SK-N-SH (cell line): ENCODE measurements at regions not wholly inside any gene's neighbourhood (a gene's known extent, or its start where the extent isn't known, plus 50 kb on each side); places are given as distances from the start of the nearest gene placed in this dataset.

Source experiments
- CTCF ChIA-PET: fragments of 300-600, 350-600 bp; formaldehyde crosslinking; extraction: SDS; loops from one replicate; lab custom pipeline; 2021; lab: Yijun Ruan, JAX
- POLR2A ChIA-PET: fragments of 350-600 bp; sonication (Branson Sonifier 250); formaldehyde crosslinking; extraction: SDS; loops from one replicate; lab custom pipeline; 2020; ENCODE audit warnings: antibody characterized with exemption, inconsistent platforms; lab: Yijun Ruan, JAX
- DNase-seq: peaks from one replicate; pipeline ENCODE4 v3.0.0; 2012
- H2AFZ ChIP-seq: fragments of 200-600 bp; sonication (generic); 2 replicates; pipeline ENCODE4 v1.8.1; 2016; ENCODE audit warnings: antibody characterized with exemption, mild to moderate bottlenecking, low read depth
- H3F3A ChIP-seq: fragments of 200-600 bp; sonication (generic); replicated peaks from 2 replicates; pipeline ENCODE3; 2016; ENCODE audit warnings: antibody characterized with exemption, mild to moderate bottlenecking; ENCODE audit not compliant: insufficient read depth
- H3K27ac ChIP-seq, 2 experiments: fragments of 200-500 bp in 1 of 2; fragments of 200-600 bp in 1 of 2; sonication (Bioruptor generic) in 1 of 2; sonication (generic), shearing (Covaris generic) in 1 of 2; 2 replicates each; pipeline versions ENCODE4 v1.5.1 to v1.6.1; 2014 to 2016; ENCODE audit warnings: low read depth in 2 of 2, inconsistent platforms in 1 of 2, low read length in 1 of 2, mild to moderate bottlenecking in 1 of 2, mixed read lengths in 1 of 2
- H3K27me3 ChIP-seq: fragments of 200-600 bp; sonication (generic), shearing (Covaris generic); 2 replicates; pipeline ENCODE4 v1.6.1; 2016; ENCODE audit warnings: mixed run types; ENCODE audit not compliant: insufficient read depth
- H3K36me3 ChIP-seq, 2 experiments: fragments of 200-500 bp in 1 of 2; fragments of 200-600 bp in 1 of 2; sonication (Bioruptor generic) in 1 of 2; sonication (generic) in 1 of 2; replicated peaks in 1 of 2; 2 replicates each; pipeline versions ENCODE3 to v1.5.1; 2014 to 2016; ENCODE audit warnings: low read length in 1 of 2, mild to moderate bottlenecking in 1 of 2; ENCODE audit not compliant: insufficient read depth in 2 of 2, control insufficient read depth in 1 of 2
- H3K4me1 ChIP-seq, 2 experiments: fragments of 200-500 bp in 1 of 2; fragments of 200-600 bp in 1 of 2; sonication (Bioruptor generic) in 1 of 2; sonication (generic), shearing (Covaris generic) in 1 of 2; 2 replicates each; pipeline versions ENCODE4 v1.5.1 to v1.6.1; 2014 to 2016; ENCODE audit warnings: low read depth in 1 of 2, low read length in 1 of 2, mixed run types in 1 of 2; ENCODE audit not compliant: insufficient read depth in 2 of 2, control insufficient read depth in 1 of 2
- H3K4me2 ChIP-seq: fragments of 200-600 bp; sonication (generic), shearing (Covaris generic); 2 replicates; pipeline ENCODE4 v1.6.1; 2017; ENCODE audit warnings: mixed run types
- H3K4me3 ChIP-seq, 2 experiments: fragments of 200-500 bp in 1 of 2; fragments of 200-600 bp in 1 of 2; sonication (Bioruptor generic) in 1 of 2; sonication (generic), shearing (Covaris generic) in 1 of 2; 2 replicates each; pipeline versions ENCODE4 v1.5.1 to v1.8.1; 2014 to 2016; ENCODE audit warnings: low read depth in 2 of 2, inconsistent platforms in 1 of 2, low read length in 1 of 2, mild to moderate bottlenecking in 1 of 2, mixed read lengths in 1 of 2, moderate library complexity in 1 of 2
- H3K79me2 ChIP-seq: fragments of 200-600 bp; sonication (generic); 2 replicates; pipeline ENCODE4 v1.8.1; 2017; ENCODE audit warnings: mild to moderate bottlenecking; ENCODE audit not compliant: insufficient read depth
- H3K9ac ChIP-seq: fragments of 200-600 bp; sonication (generic); 2 replicates; pipeline ENCODE4 v1.6.1; 2017; ENCODE audit warnings: mixed run types
- H3K9me2 ChIP-seq: fragments of 200-600 bp; sonication (generic); 2 replicates; pipeline ENCODE4 v1.6.1; 2017; ENCODE audit warnings: mixed run types
- H3K9me3 ChIP-seq: fragments of 200-600 bp; sonication (generic); 2 replicates; pipeline ENCODE4 v1.6.1; 2017; ENCODE audit warnings: mixed run types, mild to moderate bottlenecking, moderate library complexity
- H4K20me1 ChIP-seq: fragments of 200-600 bp; sonication (generic); 2 replicates; pipeline ENCODE4 v1.6.1; 2017; ENCODE audit warnings: mild to moderate bottlenecking, mixed run types; ENCODE audit not compliant: insufficient read depth
- CTCF ChIP-seq: fragments of 200-600 bp; sonication (generic); IDR thresholded peaks from 2 replicates; pipeline ENCODE4 v1.6.1; 2017; ENCODE audit warnings: antibody characterized with exemption, mild to moderate bottlenecking, moderate library complexity
- ELF1 ChIP-seq: IDR thresholded peaks from 2 replicates; pipeline ENCODE4 v1.4.0; 2012
- EZH2phosphoT487 ChIP-seq: fragments of 200-600 bp; sonication (generic); IDR thresholded peaks from 2 replicates; pipeline ENCODE4 v1.6.1; 2017; ENCODE audit warnings: low read depth, mixed run types, mild to moderate bottlenecking, antibody characterized with exemption, moderate library complexity, borderline replicate concordance
- FOSL2 ChIP-seq: IDR thresholded peaks from 2 replicates; pipeline ENCODE4 v1.4.0; 2012; ENCODE audit warnings: low read depth, mild to moderate bottlenecking, moderate library complexity, borderline replicate concordance
- FOXM1 ChIP-seq: IDR thresholded peaks from 2 replicates; pipeline ENCODE4 v1.4.0; 2012; ENCODE audit warnings: low read depth, mild to moderate bottlenecking
- JUND ChIP-seq: IDR thresholded peaks from 2 replicates; pipeline ENCODE4 v1.4.0; 2012
- MAX ChIP-seq: IDR thresholded peaks from 2 replicates; pipeline ENCODE4 v1.4.0; 2012; ENCODE audit warnings: low read depth
- MEF2A ChIP-seq: IDR thresholded peaks from 2 replicates; pipeline ENCODE4 v1.4.0; 2012; ENCODE audit warnings: low read depth, borderline replicate concordance
- PBX3 ChIP-seq: IDR thresholded peaks from 2 replicates; pipeline ENCODE4; 2012
- RCOR1 ChIP-seq: fragments of 150-350 bp; IDR thresholded peaks from 2 replicates; pipeline ENCODE4 v1.6.1; 2017; ENCODE audit warnings: antibody characterized with exemption, low read length
- RFX5 ChIP-seq: IDR thresholded peaks from 2 replicates; pipeline ENCODE4 v1.6.1; 2012; ENCODE audit warnings: mild to moderate bottlenecking, improper control_type of control experiment, low read length
- RXRA ChIP-seq: IDR thresholded peaks from 2 replicates; pipeline ENCODE4 v1.4.0; 2012; ENCODE audit warnings: low read depth, mild to moderate bottlenecking, borderline replicate concordance
- SMC3 ChIP-seq: IDR thresholded peaks from 2 replicates; pipeline ENCODE4 v1.6.1; 2012; ENCODE audit warnings: low read depth, low read length, improper control_type of control experiment
- TAF1 ChIP-seq: IDR thresholded peaks from 2 replicates; pipeline ENCODE4 v1.6.1; 2012; ENCODE audit warnings: low read depth, mild to moderate bottlenecking, low read length, moderate library complexity, borderline replicate concordance
- YY1 ChIP-seq: IDR thresholded peaks from 2 replicates; pipeline ENCODE4 v1.4.0; 2012; ENCODE audit warnings: low read depth, mild to moderate bottlenecking
- WGBS: methylation state at CpG from one replicate; pipeline ENCODE4 v1.1.6; 2017; ENCODE audit warnings: low lambda C conversion rate; 5-methylcytosine and 5-hydroxymethylcytosine counted together
- TF ChIP-seq, protein P1 (sequence below): IDR thresholded peaks from 2 replicates; pipeline ENCODE4 v1.6.1; 2012; ENCODE audit warnings: mild to moderate bottlenecking, low read depth, low read length, moderate library complexity
- TF ChIP-seq, protein P2 (sequence below): IDR thresholded peaks from 2 replicates; pipeline ENCODE4 v1.4.0; 2012; ENCODE audit warnings: low read depth, borderline replicate concordance

DNA sequence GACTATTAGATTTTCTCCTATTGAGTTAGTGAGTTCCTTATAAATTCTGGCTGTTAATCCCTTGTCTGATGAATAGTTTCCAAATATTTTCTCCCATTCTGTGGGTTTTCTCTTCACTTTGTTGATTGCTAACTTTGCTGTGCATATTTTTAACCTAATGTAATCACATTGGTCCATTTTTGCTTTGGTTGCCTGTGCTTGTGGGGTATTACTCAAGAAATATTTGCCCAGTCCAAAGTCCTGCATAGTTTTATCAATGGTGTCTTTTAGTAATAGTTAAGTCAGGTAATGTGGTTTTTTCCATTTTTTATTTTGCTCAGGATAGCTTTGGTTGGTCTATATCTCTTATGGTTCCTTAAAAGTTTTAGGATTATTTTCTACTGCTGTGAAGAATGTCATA lies 490.3 kb downstream of the ARAP2 start:
- H3K9me2 ChIP-seq: no peaks in the 10 kb centered on the region
- no peaks in the 10 kb centered on the region for H3K4me1 ChIP-seq
- H3K79me2 ChIP-seq: no peaks in the 10 kb centered on the region
- POLR2A ChIA-PET: no interaction called here
- H2AFZ ChIP-seq: no peak overlapping the region
- no peaks in the 10 kb centered on the region for H4K20me1 ChIP-seq
- no peak overlapping the region for H3K4me2 ChIP-seq
- no peak overlapping the region for H3K27ac ChIP-seq
- no peaks in the 10 kb centered on the region for H3F3A ChIP-seq
- CTCF ChIA-PET: no interaction called here
- no peak overlapping the region for H3K9ac ChIP-seq
- no peak for TF ChIP-seq YY1
- no peak for TF ChIP-seq PBX3
- TF ChIP-seq, protein P1, sequence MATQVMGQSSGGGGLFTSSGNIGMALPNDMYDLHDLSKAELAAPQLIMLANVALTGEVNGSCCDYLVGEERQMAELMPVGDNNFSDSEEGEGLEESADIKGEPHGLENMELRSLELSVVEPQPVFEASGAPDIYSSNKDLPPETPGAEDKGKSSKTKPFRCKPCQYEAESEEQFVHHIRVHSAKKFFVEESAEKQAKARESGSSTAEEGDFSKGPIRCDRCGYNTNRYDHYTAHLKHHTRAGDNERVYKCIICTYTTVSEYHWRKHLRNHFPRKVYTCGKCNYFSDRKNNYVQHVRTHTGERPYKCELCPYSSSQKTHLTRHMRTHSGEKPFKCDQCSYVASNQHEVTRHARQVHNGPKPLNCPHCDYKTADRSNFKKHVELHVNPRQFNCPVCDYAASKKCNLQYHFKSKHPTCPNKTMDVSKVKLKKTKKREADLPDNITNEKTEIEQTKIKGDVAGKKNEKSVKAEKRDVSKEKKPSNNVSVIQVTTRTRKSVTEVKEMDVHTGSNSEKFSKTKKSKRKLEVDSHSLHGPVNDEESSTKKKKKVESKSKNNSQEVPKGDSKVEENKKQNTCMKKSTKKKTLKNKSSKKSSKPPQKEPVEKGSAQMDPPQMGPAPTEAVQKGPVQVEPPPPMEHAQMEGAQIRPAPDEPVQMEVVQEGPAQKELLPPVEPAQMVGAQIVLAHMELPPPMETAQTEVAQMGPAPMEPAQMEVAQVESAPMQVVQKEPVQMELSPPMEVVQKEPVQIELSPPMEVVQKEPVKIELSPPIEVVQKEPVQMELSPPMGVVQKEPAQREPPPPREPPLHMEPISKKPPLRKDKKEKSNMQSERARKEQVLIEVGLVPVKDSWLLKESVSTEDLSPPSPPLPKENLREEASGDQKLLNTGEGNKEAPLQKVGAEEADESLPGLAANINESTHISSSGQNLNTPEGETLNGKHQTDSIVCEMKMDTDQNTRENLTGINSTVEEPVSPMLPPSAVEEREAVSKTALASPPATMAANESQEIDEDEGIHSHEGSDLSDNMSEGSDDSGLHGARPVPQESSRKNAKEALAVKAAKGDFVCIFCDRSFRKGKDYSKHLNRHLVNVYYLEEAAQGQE: no peak
- no peaks in the 10 kb centered on the region for H3K36me3 ChIP-seq
- no peaks in the 10 kb centered on the region for H3K27me3 ChIP-seq
- H3K9me3 ChIP-seq: no peaks in the 10 kb centered on the region
- no peak overlapping the region for H3K4me3 ChIP-seq
- no peak for DNase-seq

GRCh38 chr4:35757836-35758235 lies 486.5 kb downstream of the ARAP2 start:
- H3K79me2 ChIP-seq: no peaks in the 10 kb centered on the region
- no peaks in the 10 kb centered on the region for H3K9me2 ChIP-seq
- H3K4me2 ChIP-seq: no peak overlapping the region
- H3K27me3 ChIP-seq: no peaks in the 10 kb centered on the region
- no peak for DNase-seq
- no peaks in the 10 kb centered on the region for H4K20me1 ChIP-seq
- H3F3A ChIP-seq: no peaks in the 10 kb centered on the region
- no peak overlapping the region for H3K4me3 ChIP-seq
- ChIA-PET CTCF (no interaction called here), POLR2A (no interaction called here)
- no peak overlapping the region for H2AFZ ChIP-seq
- H3K36me3 ChIP-seq: no peaks in the 10 kb centered on the region
- no peak overlapping the region for H3K9ac ChIP-seq
- H3K27ac ChIP-seq: no peak overlapping the region
- H3K4me1 ChIP-seq: no peaks in the 10 kb centered on the region
- H3K9me3 ChIP-seq: no peaks in the 10 kb centered on the region
- TF ChIP-seq FOSL2: no peak
- WGBS: 5% methylated on average over 1 of the region's 1 CpG

- no peaks in the 10 kb centered on the region for H3K79me2 ChIP-seq
- H3K27me3 ChIP-seq: no peaks in the 10 kb centered on the region
- H3K4me1 ChIP-seq: no peaks in the 10 kb centered on the region
- no peaks in the 10 kb centered on the region for H3F3A ChIP-seq
- no peaks in the 10 kb centered on the region for H4K20me1 ChIP-seq
- no peaks in the 10 kb centered on the region for H3K9me3 ChIP-seq
- H3K27ac ChIP-seq: no peak overlapping the region
- no peaks in the 10 kb centered on the region for H3K36me3 ChIP-seq
- no peaks in the 10 kb centered on the region for H3K9me2 ChIP-seq
- no peak overlapping the region for H3K9ac ChIP-seq
- CTCF ChIA-PET: interaction anchor here (0.6 kb wide), 1 partner anchor 735 kb away, joined by 3 read pairs; no protein-coding TSS in a partner anchor
- DNase-seq: no peak
- no peak overlapping the region for H3K4me2 ChIP-seq
- WGBS: 3% methylated on average over 4 of the region's 4 CpGs
- no peak overlapping the region for H2AFZ ChIP-seq
- H3K4me3 ChIP-seq: no peak overlapping the region
- POLR2A ChIA-PET: no interaction called here
- TF ChIP-seq EZH2phosphoT487 (no peak), RFX5 (no peak), SMC3 (no peak), FOXM1 (no peak), RXRA (no peak), ELF1 (no peak), MAX (no peak), RCOR1 (no peak), MEF2A (no peak), JUND (no peak), CTCF (no peak), TAF1 (no peak)
- TF ChIP-seq, protein P2, sequence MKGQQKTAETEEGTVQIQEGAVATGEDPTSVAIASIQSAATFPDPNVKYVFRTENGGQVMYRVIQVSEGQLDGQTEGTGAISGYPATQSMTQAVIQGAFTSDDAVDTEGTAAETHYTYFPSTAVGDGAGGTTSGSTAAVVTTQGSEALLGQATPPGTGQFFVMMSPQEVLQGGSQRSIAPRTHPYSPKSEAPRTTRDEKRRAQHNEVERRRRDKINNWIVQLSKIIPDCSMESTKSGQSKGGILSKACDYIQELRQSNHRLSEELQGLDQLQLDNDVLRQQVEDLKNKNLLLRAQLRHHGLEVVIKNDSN: no peak
These were observed 483.5 kb downstream of the ARAP2 start for GRCh38 chr4:35760807-35761206.
